SU-DHL-6 (cell line): ENCODE measurements at regions not wholly inside any gene's neighbourhood (a gene's known extent, or its start where the extent isn't known, plus 50 kb on each side); places are given as distances from the start of the nearest gene placed in this dataset.

Source experiments
- H2AFZ ChIP-seq: fragments of 200-600 bp; sonication (generic); 2 replicates; pipeline ENCODE4 v1.6.1; 2014; ENCODE audit warnings: low read depth, mild to moderate bottlenecking, moderate library complexity, mixed read lengths, antibody characterized with exemption, low read length; ENCODE audit not compliant: severe bottlenecking
- H3F3A ChIP-seq: fragments of 200-600 bp; shearing (Covaris generic); 2 replicates; pipeline ENCODE4 v1.6.0; 2016; ENCODE audit warnings: antibody characterized with exemption, mild to moderate bottlenecking; ENCODE audit not compliant: insufficient read depth
- H3K27ac ChIP-seq: fragments of 200-600 bp; sonication (generic); 2 replicates; pipeline ENCODE4 v1.5.1; 2016; ENCODE audit warnings: low read depth, mild to moderate bottlenecking, low read length, moderate library complexity, mixed read lengths
- H3K27me3 ChIP-seq: fragments of 200-600 bp; sonication (generic), shearing (Covaris generic); 2 replicates; pipeline ENCODE4 v1.6.0; 2014; ENCODE audit warnings: mild to moderate bottlenecking, low read length
- H3K36me3 ChIP-seq: fragments of 200-600 bp; sonication (generic); 2 replicates; pipeline ENCODE4 v1.6.1; 2014; ENCODE audit warnings: mild to moderate bottlenecking, low read length, mixed read lengths
- H3K4me2 ChIP-seq: fragments of 300-600, 200-600 bp; shearing (Covaris generic), sonication (generic); 2 replicates; pipeline ENCODE4 v1.6.0; 2014; ENCODE audit warnings: low read length, low read depth, mild to moderate bottlenecking; ENCODE audit not compliant: poor library complexity, severe bottlenecking
- H3K4me3 ChIP-seq: fragments of 200-600 bp; sonication (generic); 2 replicates; pipeline ENCODE4 v1.5.1; 2014; ENCODE audit warnings: antibody characterized with exemption, low read length, mild to moderate bottlenecking, mixed read lengths; ENCODE audit not compliant: insufficient read depth, poor library complexity, severe bottlenecking
- H3K79me2 ChIP-seq: fragments of 200-600 bp; sonication (generic); 2 replicates; pipeline ENCODE4 v1.6.1; 2014; ENCODE audit warnings: mild to moderate bottlenecking, low read length, moderate library complexity; ENCODE audit not compliant: insufficient read depth
- H3K9ac ChIP-seq: fragments of 200-600 bp; sonication (generic); 2 replicates; pipeline ENCODE4 v1.7.0; 2014; ENCODE audit warnings: mild to moderate bottlenecking, low read length
- H3K9me2 ChIP-seq: fragments of 200-600 bp; sonication (generic); replicated peaks from 2 replicates; pipeline ENCODE4 v1.6.1; 2014; ENCODE audit warnings: low read length; ENCODE audit not compliant: insufficient read depth
- H3K9me3 ChIP-seq: fragments of 200-600 bp; sonication (generic); 2 replicates; pipeline ENCODE4 v1.6.1; 2014; ENCODE audit warnings: low read length, mixed read lengths; ENCODE audit not compliant: insufficient read depth
- H4K20me1 ChIP-seq: fragments of 200-600 bp; sonication (generic); 2 replicates; pipeline ENCODE4 v1.6.1; 2014; ENCODE audit warnings: low read depth, mild to moderate bottlenecking, antibody characterized with exemption, low read length, moderate library complexity, mixed read lengths
- EZH2phosphoT487 ChIP-seq: fragments of 200-600 bp; sonication (generic), shearing (Covaris generic); conservative IDR thresholded peaks from 2 replicates; pipeline ENCODE4 v1.6.1; 2018; ENCODE audit warnings: mild to moderate bottlenecking, antibody characterized with exemption, low read length, moderate library complexity, mixed read lengths
- TF ChIP-seq, protein P1 (sequence below): fragments of 200-600 bp; sonication (generic); IDR thresholded peaks from one replicate; pipeline ENCODE4 v1.5.1; 2017; ENCODE audit warnings: antibody characterized with exemption, mild to moderate bottlenecking, low read length, moderate library complexity; ENCODE audit not compliant: insufficient read depth, poor library complexity, severe bottlenecking

GRCh38 chr7:90094030-90094429, 60.2 kb upstream of the STEAP1 start:
- TF ChIP-seq, protein P1, sequence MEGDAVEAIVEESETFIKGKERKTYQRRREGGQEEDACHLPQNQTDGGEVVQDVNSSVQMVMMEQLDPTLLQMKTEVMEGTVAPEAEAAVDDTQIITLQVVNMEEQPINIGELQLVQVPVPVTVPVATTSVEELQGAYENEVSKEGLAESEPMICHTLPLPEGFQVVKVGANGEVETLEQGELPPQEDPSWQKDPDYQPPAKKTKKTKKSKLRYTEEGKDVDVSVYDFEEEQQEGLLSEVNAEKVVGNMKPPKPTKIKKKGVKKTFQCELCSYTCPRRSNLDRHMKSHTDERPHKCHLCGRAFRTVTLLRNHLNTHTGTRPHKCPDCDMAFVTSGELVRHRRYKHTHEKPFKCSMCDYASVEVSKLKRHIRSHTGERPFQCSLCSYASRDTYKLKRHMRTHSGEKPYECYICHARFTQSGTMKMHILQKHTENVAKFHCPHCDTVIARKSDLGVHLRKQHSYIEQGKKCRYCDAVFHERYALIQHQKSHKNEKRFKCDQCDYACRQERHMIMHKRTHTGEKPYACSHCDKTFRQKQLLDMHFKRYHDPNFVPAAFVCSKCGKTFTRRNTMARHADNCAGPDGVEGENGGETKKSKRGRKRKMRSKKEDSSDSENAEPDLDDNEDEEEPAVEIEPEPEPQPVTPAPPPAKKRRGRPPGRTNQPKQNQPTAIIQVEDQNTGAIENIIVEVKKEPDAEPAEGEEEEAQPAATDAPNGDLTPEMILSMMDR: no peak
- no peak for TF ChIP-seq EZH2phosphoT487
- H3F3A ChIP-seq: no peaks in the 10 kb centered on the region
- H3K36me3 ChIP-seq: no peaks in the 10 kb centered on the region
- H4K20me1 ChIP-seq: no peaks in the 10 kb centered on the region
- no peaks in the 10 kb centered on the region for H3K27me3 ChIP-seq
- H3K27ac ChIP-seq: no peak overlapping the region
- no peak overlapping the region for H2AFZ ChIP-seq
- no peaks in the 10 kb centered on the region for H3K9me3 ChIP-seq
- H3K9me2 ChIP-seq: no peaks in the 10 kb centered on the region
- no peaks in the 10 kb centered on the region for H3K79me2 ChIP-seq
- H3K4me3 ChIP-seq: no peak overlapping the region
- no peak overlapping the region for H3K4me2 ChIP-seq
- no peak overlapping the region for H3K9ac ChIP-seq
